GM12891 (cell line): ENCODE measurements at regions not wholly inside any gene's neighbourhood (a gene's known extent, or its start where the extent isn't known, plus 50 kb on each side); places are given as distances from the start of the nearest gene placed in this dataset.

Experiments
- PAX5 ChIP-seq: IDR thresholded peaks from 2 replicates; pipeline ENCODE4 v1.6.1; 2011; ENCODE audit warnings: low read length, moderate library complexity, mild to moderate bottlenecking; ENCODE audit not compliant: insufficient read depth, severe bottlenecking
- POLR2A ChIP-seq: IDR thresholded peaks from 2 replicates; pipeline ENCODE4 v1.6.1; 2011; ENCODE audit warnings: low read depth, low read length, control low read depth
- POLR2AphosphoS5 ChIP-seq: IDR thresholded peaks from 2 replicates; pipeline ENCODE4 v1.6.1; 2011; ENCODE audit warnings: low read depth, low read length, control low read depth
- POU2F2 ChIP-seq: IDR thresholded peaks from 2 replicates; pipeline ENCODE4 v1.6.1; 2011; ENCODE audit warnings: low read depth, mild to moderate bottlenecking, control low read depth, low read length, moderate library complexity
- SPI1 ChIP-seq: IDR thresholded peaks from 2 replicates; pipeline ENCODE4 v1.6.1; 2011; ENCODE audit warnings: low read depth, low read length, control low read depth
- TAF1 ChIP-seq: IDR thresholded peaks from 2 replicates; pipeline ENCODE4 v1.6.1; 2011; ENCODE audit warnings: low read depth, low read length, control low read depth

GRCh38 chrY:15976771-15977170 is 1452.4 kb downstream of the NLGN4Y start:
- TF ChIP-seq POLR2A (no peak), SPI1 (no peak), POLR2AphosphoS5 (no peak), TAF1 (no peak), PAX5 (no peak), POU2F2 (no peak)
